B cell (primary cell): ENCODE measurements at regions not wholly inside any gene's neighbourhood (a gene's known extent, or its start where the extent isn't known, plus 50 kb on each side); places are given as distances from the start of the nearest gene placed in this dataset.

Source experiments
- CTCF ChIP-seq: fragments of 200-600 bp; IDR thresholded peaks from one replicate; pipeline ENCODE4 v1.8.0; 2022; ENCODE audit warnings: antibody characterized with exemption, mild to moderate bottlenecking
- EZH2 ChIP-seq: IDR thresholded peaks from 2 replicates; pipeline ENCODE4 v1.6.1; 2012; ENCODE audit warnings: borderline replicate concordance, low read depth, mild to moderate bottlenecking, moderate library complexity, low read length; ENCODE audit not compliant: insufficient read depth, poor library complexity, severe bottlenecking

GRCh38 chr14:97065305-97066067, 268.3 kb downstream of the VRK1 start:
- TF ChIP-seq CTCF = no peak
- no peak for TF ChIP-seq EZH2
